ENCODE measurements at regions not wholly inside any gene's neighbourhood (a gene's known extent, or its start where the extent isn't known, plus 50 kb on each side); places are given as distances from the start of the nearest gene placed in this dataset.

GRCh38 chr6:79864001-79864400, 83.4 kb downstream of the ELOVL4 start:
- ChIA-PET CTCF (interaction anchor here (0.7 kb wide), 1 partner anchor 288 kb away, joined by 3 read pairs; no protein-coding TSS in a partner anchor), POLR2A (ENCODE audit: unreplicated experiment) (no interaction called here)
- Histone ChIP-seq H3K56ac (ENCODE audit: extremely low read depth, insufficient read depth, low read length) (no peak overlapping the region), H3K9me3 (ENCODE audit: control insufficient read depth, insufficient read depth, low read length) (no peaks in the 10 kb centered on the region), H2BK20ac (ENCODE audit: low read depth, low read length) (no peak overlapping the region), H3K27ac (ENCODE audit: insufficient read depth, low read length) (no peak overlapping the region), H2AK5ac (ENCODE audit: low read depth, low read length) (no peak overlapping the region), H2BK5ac (ENCODE audit: low read depth, low read length, poor library complexity, severe bottlenecking) (no peak overlapping the region), H3K4me2 (ENCODE audit: low read depth, low read length) (no peak overlapping the region), H3K27me3 (ENCODE audit: control insufficient read depth, insufficient read depth, low read length) (peaks cover 2% of the 10 kb centered on the region; the same call in 1 of the 2 replicates), H3K9me1 (ENCODE audit: insufficient read depth, low read length) (no peaks in the 10 kb centered on the region), H4K8ac (ENCODE audit: low read depth in 2 of 2, low read length in 2 of 2) (no peak overlapping the region), H3K36me3 (ENCODE audit: control insufficient read depth, insufficient read depth, low read length) (no peaks in the 10 kb centered on the region), H3K4ac (ENCODE audit: low read depth, low read length) (no peak overlapping the region), H4K91ac (ENCODE audit: insufficient read depth, low read depth, low read length) (no peak overlapping the region), H3K4me1 (ENCODE audit: control insufficient read depth, insufficient read depth, low read length) (no peaks in the 10 kb centered on the region), H2AFZ (replicated peaks; ENCODE audit: low read length, poor library complexity) (no peak overlapping the region), H3K14ac (replicated peaks; ENCODE audit: low read depth, low read length) (no peak overlapping the region), H2BK120ac (ENCODE audit: low read depth, low read length) (no peak overlapping the region), H2AK9ac (replicated peaks; ENCODE audit: low read depth, low read length, poor library complexity) (no peak overlapping the region), H4K5ac (ENCODE audit: low read depth, low read length) (no peak overlapping the region), H3K79me1 (ENCODE audit: low read depth in 1 of 2, low read length in 2 of 2) (no peaks in the 10 kb centered on the region), H2BK15ac (ENCODE audit: low read depth, low read length) (no peak overlapping the region), H3K18ac (ENCODE audit: low read depth, low read length) (no peak overlapping the region), H4K20me1 (ENCODE audit: insufficient read depth, low read length) (no peaks in the 10 kb centered on the region), H3K23ac (ENCODE audit: low read depth, low read length) (no peak overlapping the region), H3K4me3 (ENCODE audit: insufficient read depth, low read depth, low read length) (no peak overlapping the region), H3K9ac (ENCODE audit: low read depth, low read length) (no peak overlapping the region)
- intact Hi-C loops (cut with micrococcal nuclease), result no loop called here
- BruUV-seq (replicated peaks), result no TSS peak
- in situ Hi-C loops (cut with MboI; ENCODE audit: low sequenced_read_pairs), result no loop called here
- TF ChIP-seq CHD1 (IDR thresholded peaks at IDR 0.05; ENCODE audit: low read depth, low read length) (no peak), RCOR1 (IDR thresholded peaks at IDR 0.05; ENCODE audit: insufficient replicate concordance, low read length) (no peak), NFE2L2 (IDR thresholded peaks at IDR 0.05; ENCODE audit: low read depth, low read length) (no peak), MAFK (IDR thresholded peaks at IDR 0.05; ENCODE audit: low read depth, low read length) (no peak), MAZ (IDR thresholded peaks at IDR 0.05; ENCODE audit: borderline replicate concordance, low read depth, low read length) (no peak), FOS (IDR thresholded peaks at IDR 0.05; ENCODE audit: low read depth, low read length) (no peak), ELK1 (IDR thresholded peaks at IDR 0.05; ENCODE audit: borderline replicate concordance, low read depth, low read length) (no peak), CTCF (conservative IDR thresholded peaks at IDR 0.05; ENCODE audit: low read depth, low read length) (no peak)
- ATAC-seq (ENCODE audit: low read depth), result no peak
- dilution Hi-C loops (cut with HindIII; ENCODE audit: low sequenced_read_pairs, unreplicated experiment), result no loop called here
- no CpG with 5 or more reads among the region's 1 CpG for WGBS, 2 experiments (ENCODE audit: extremely low coverage in 2 of 2, insufficient read length in 1 of 2)
- no peak for DNase-seq
